Kidney (tissue), 13 donors: ENCODE measurements at regions not wholly inside any gene's neighbourhood (a gene's known extent, or its start where the extent isn't known, plus 50 kb on each side); places are given as distances from the start of the nearest gene placed in this dataset.

ENCODE experiments used
- DNase-seq, 5 donors: peaks; one replicate each; pipeline ENCODE4 v3.0.0-alpha.2; 2013 to 2020
- FAIRE-seq: peaks from 2 replicates; lab custom pipeline; 2012; peaks lifted over from hg19 to GRCh38; lab: Jason Lieb, UNC
- H3K27ac ChIP-seq, 2 donors: one replicate each; pipeline ENCODE4 v1.7.0; 2013; ENCODE audit warnings: low read depth in 2 of 2, low read length in 2 of 2, inconsistent platforms in 1 of 2
- H3K27me3 ChIP-seq: one replicate; pipeline ENCODE4 v1.7.1; 2013; ENCODE audit warnings: low read length, inconsistent platforms; ENCODE audit not compliant: control insufficient read depth, insufficient read depth
- H3K36me3 ChIP-seq, 3 donors: one replicate each; pipeline versions ENCODE4 v1.7.0 to v1.7.1; 2013; ENCODE audit warnings: low read length in 3 of 3, control low read depth in 1 of 3, inconsistent platforms in 1 of 3; ENCODE audit not compliant: insufficient read depth in 3 of 3, control insufficient read depth in 2 of 3
- H3K4me1 ChIP-seq, 3 donors: one replicate each; pipeline versions ENCODE4 v1.7.0 to v1.7.1; 2013; ENCODE audit warnings: low read length in 3 of 3, inconsistent platforms in 1 of 3, low read depth in 1 of 3; ENCODE audit not compliant: control insufficient read depth in 2 of 3, insufficient read depth in 2 of 3
- H3K4me3 ChIP-seq, 3 donors: one replicate each; pipeline versions ENCODE4 v1.7.0 to v1.8.1; 2013; ENCODE audit warnings: low read length in 3 of 3, control low read depth in 1 of 3, inconsistent platforms in 1 of 3
- H3K9ac ChIP-seq, 3 donors: one replicate each; pipeline versions ENCODE4 v1.7.0 to v1.7.1; 2013; ENCODE audit warnings: low read length in 3 of 3, control low read depth in 1 of 3, inconsistent platforms in 1 of 3
- H3K9me3 ChIP-seq, 3 donors: one replicate each; pipeline versions ENCODE4 v1.7.0 to v1.7.1; 2013; ENCODE audit warnings: low read length in 3 of 3, control low read depth in 1 of 3, inconsistent platforms in 1 of 3; ENCODE audit not compliant: control insufficient read depth in 2 of 3, insufficient read depth in 1 of 3
- intact Hi-C: fragments of 100-400 bp; cut with DNase I; formaldehyde crosslinking; loops from one replicate; pipeline ENCODE4 v1.11.1; 2022
- TF ChIP-seq, protein P1 (sequence below): IDR thresholded peaks from 3 replicates; pipeline ENCODE4 v1.5.1; 2012; ENCODE audit warnings: mild to moderate bottlenecking, moderate library complexity, borderline replicate concordance; ENCODE audit not compliant: insufficient read depth; ENCODE audit errors: extremely low read depth
- donor health status: control.
- donor health status: control.
- donor health status: control.
- donor health status: control.
- donor health status: control.
- donor health status: DM: yes; HTN: yes; CAD: no.
- donor health status: Normal renal cell carcinoma (clear cell type).

- Histone ChIP-seq H3K27me3 (no peaks in the 10 kb centered on the region), H3K4me1 (no peaks in the 10 kb centered on the region), H3K27ac (no peak overlapping the region), H3K36me3 (no peaks in the 10 kb centered on the region), H3K9me3 (no peaks in the 10 kb centered on the region), H3K4me3 (no peak overlapping the region), H3K9ac (no peak overlapping the region)
- DNase-seq (no peak), FAIRE-seq (no peak)
- TF ChIP-seq, protein P1, sequence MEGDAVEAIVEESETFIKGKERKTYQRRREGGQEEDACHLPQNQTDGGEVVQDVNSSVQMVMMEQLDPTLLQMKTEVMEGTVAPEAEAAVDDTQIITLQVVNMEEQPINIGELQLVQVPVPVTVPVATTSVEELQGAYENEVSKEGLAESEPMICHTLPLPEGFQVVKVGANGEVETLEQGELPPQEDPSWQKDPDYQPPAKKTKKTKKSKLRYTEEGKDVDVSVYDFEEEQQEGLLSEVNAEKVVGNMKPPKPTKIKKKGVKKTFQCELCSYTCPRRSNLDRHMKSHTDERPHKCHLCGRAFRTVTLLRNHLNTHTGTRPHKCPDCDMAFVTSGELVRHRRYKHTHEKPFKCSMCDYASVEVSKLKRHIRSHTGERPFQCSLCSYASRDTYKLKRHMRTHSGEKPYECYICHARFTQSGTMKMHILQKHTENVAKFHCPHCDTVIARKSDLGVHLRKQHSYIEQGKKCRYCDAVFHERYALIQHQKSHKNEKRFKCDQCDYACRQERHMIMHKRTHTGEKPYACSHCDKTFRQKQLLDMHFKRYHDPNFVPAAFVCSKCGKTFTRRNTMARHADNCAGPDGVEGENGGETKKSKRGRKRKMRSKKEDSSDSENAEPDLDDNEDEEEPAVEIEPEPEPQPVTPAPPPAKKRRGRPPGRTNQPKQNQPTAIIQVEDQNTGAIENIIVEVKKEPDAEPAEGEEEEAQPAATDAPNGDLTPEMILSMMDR, result no peak
- intact Hi-C loops, result no loop called here
Measured at GRCh38 chr1:237999426-238000052, 108.8 kb upstream of the ZP4 start.

GRCh38 chr1:237998581-237998980 lies 107.9 kb upstream of the ZP4 start:
- Histone ChIP-seq H3K4me1 (no peaks in the 10 kb centered on the region), H3K9ac (no peak overlapping the region), H3K9me3 (no peaks in the 10 kb centered on the region), H3K36me3 (no peaks in the 10 kb centered on the region), H3K27ac (no peak overlapping the region), H3K27me3 (no peaks in the 10 kb centered on the region), H3K4me3 (no peak overlapping the region)
- intact Hi-C loops, result no loop called here
- FAIRE-seq (no peak), DNase-seq (no peak)
- TF ChIP-seq, protein P1, result no peak

GRCh38 chr1:237983496-237983895 lies 92.8 kb upstream of the ZP4 start:
- no peak for DNase-seq
- no peak for FAIRE-seq
- intact Hi-C loops, result no loop called here

More at GRCh38 chr1:237983496-237983895, 92.8 kb upstream of the ZP4 start:
- Histone ChIP-seq H3K27me3 (no peaks in the 10 kb centered on the region), H3K27ac (no peak overlapping the region), H3K4me3 (no peak overlapping the region), H3K4me1 (no peaks in the 10 kb centered on the region), H3K9ac (no peak overlapping the region), H3K36me3 (no peaks in the 10 kb centered on the region), H3K9me3 (no peaks in the 10 kb centered on the region)
- TF ChIP-seq, protein P1, result no peak
